NOMO-1 treated with DMSO at 0.1 percent for 48 hours (cell line): ENCODE measurements at regions not wholly inside any gene's neighbourhood (a gene's known extent, or its start where the extent isn't known, plus 50 kb on each side); places are given as distances from the start of the nearest gene placed in this dataset.

Experiments used
- DNase-seq: peaks from one replicate; lab custom pipeline; 2025; ENCODE audit not compliant: unreplicated experiment; lab: John Stamatoyannopoulos, UW

GRCh38 chr15:95277266-95277665 lies 1045.9 kb downstream of the MCTP2 start:
- no peak for DNase-seq

- no peak for DNase-seq
Measured at GRCh38 chr15:95278532-95279245, 1047.3 kb downstream of the MCTP2 start.

GRCh38 chr15:95279277-95280019 lies 1048.1 kb downstream of the MCTP2 start:
- DNase-seq: no peak

- no peak for DNase-seq
Measured at GRCh38 chr15:95280711-95281110, 1049.3 kb downstream of the MCTP2 start.

- no peak for DNase-seq
Measured at GRCh38 chr15:95281470-95281869, 1049.0 kb upstream of the NR2F2 start.

- DNase-seq: peak; percentile 16
Measured at GRCh38 chr15:95284492-95284891, 1046.0 kb upstream of the NR2F2 start.

- peak; percentile 25 for DNase-seq
Measured at GRCh38 chr15:95284933-95285421, 1045.5 kb upstream of the NR2F2 start.

- no peak for DNase-seq
Measured at GRCh38 chr15:95286352-95286880, 1044.1 kb upstream of the NR2F2 start.

GRCh38 chr15:95287720-95288103 lies 1042.8 kb upstream of the NR2F2 start:
- DNase-seq: no peak

- DNase-seq: no peak
Measured at GRCh38 chr15:95288626-95289025, 1041.9 kb upstream of the NR2F2 start.

- no peak for DNase-seq
Measured at GRCh38 chr15:95290176-95290974, 1040.1 kb upstream of the NR2F2 start.

- DNase-seq: no peak
Measured at GRCh38 chr15:95291898-95292472, 1038.5 kb upstream of the NR2F2 start.

GRCh38 chr15:95292785-95293450 lies 1037.6 kb upstream of the NR2F2 start:
- DNase-seq: no peak

GRCh38 chr15:95293456-95294031 lies 1037.0 kb upstream of the NR2F2 start:
- no peak for DNase-seq

GRCh38 chr15:95295363-95295762 lies 1035.1 kb upstream of the NR2F2 start:
- no peak for DNase-seq

GRCh38 chr15:95295896-95296625 lies 1034.4 kb upstream of the NR2F2 start:
- DNase-seq: no peak

GRCh38 chr15:95296643-95297042 lies 1033.9 kb upstream of the NR2F2 start:
- DNase-seq: no peak

GRCh38 chr15:95298729-95299128 lies 1031.8 kb upstream of the NR2F2 start:
- peak; percentile 66 for DNase-seq

- DNase-seq: no peak
Measured at GRCh38 chr15:95300958-95301357, 1029.5 kb upstream of the NR2F2 start.
